CD4-positive, alpha-beta T cell treated with Interferon gamma for 1 hour (primary cell): ENCODE measurements at regions not wholly inside any gene's neighbourhood (a gene's known extent, or its start where the extent isn't known, plus 50 kb on each side); places are given as distances from the start of the nearest gene placed in this dataset.

ENCODE experiments used
- DNase-seq: peaks from one replicate; pipeline ENCODE4 v3.0.0-alpha.2; 2020

- DNase-seq = no peak
These were observed 86.8 kb downstream of the CCT6B start for GRCh38 chr17:34874478-34874877.

GRCh38 chr17:34872640-34873039 lies 88.6 kb downstream of the CCT6B start:
- DNase-seq = no peak

- DNase-seq = no peak
These were observed 91.6 kb downstream of the CCT6B start for GRCh38 chr17:34869641-34870040.

- DNase-seq = no peak
These were observed 95.5 kb downstream of the CCT6B start for GRCh38 chr17:34865716-34866115.

- DNase-seq = no peak
These were observed 98.9 kb downstream of the CCT6B start for GRCh38 chr17:34862384-34862783.

- DNase-seq = no peak
These were observed 99.4 kb downstream of the CCT6B start for GRCh38 chr17:34861864-34862263.

- DNase-seq = no peak
These were observed 101.6 kb downstream of the CCT6B start for GRCh38 chr17:34859652-34860051.

- no peak for DNase-seq
These were observed 102.4 kb downstream of the CCT6B start for GRCh38 chr17:34858591-34859565.

- no peak for DNase-seq
These were observed 107.3 kb downstream of the CCT6B start for GRCh38 chr17:34853924-34854323.

- no peak for DNase-seq
These were observed 108.6 kb downstream of the CCT6B start for GRCh38 chr17:34852614-34853013.

GRCh38 chr17:34851961-34852540 lies 109.2 kb downstream of the CCT6B start:
- DNase-seq = no peak

GRCh38 chr17:34850964-34851363 lies 110.3 kb downstream of the CCT6B start:
- DNase-seq = no peak

- DNase-seq = no peak
These were observed 111.2 kb downstream of the CCT6B start for GRCh38 chr17:34850023-34850422.

- DNase-seq = no peak
These were observed 113.3 kb downstream of the CCT6B start for GRCh38 chr17:34847938-34848337.

- no peak for DNase-seq
These were observed 116.0 kb downstream of the CCT6B start for GRCh38 chr17:34845296-34845695.

GRCh38 chr17:34843682-34844081 lies 117.6 kb downstream of the CCT6B start:
- DNase-seq = no peak

- DNase-seq = no peak
These were observed 119.0 kb downstream of the CCT6B start for GRCh38 chr17:34842235-34842634.

GRCh38 chr17:34841467-34841866 lies 119.8 kb downstream of the CCT6B start:
- DNase-seq = no peak

- DNase-seq = peak; percentile 5
These were observed 120.5 kb downstream of the CCT6B start for GRCh38 chr17:34840750-34841149.

- DNase-seq = no peak
These were observed 123.3 kb downstream of the CCT6B start for GRCh38 chr17:34837876-34838478.

GRCh38 chr17:34832376-34832775 lies 128.9 kb downstream of the CCT6B start:
- DNase-seq = no peak

- DNase-seq = no peak
These were observed 134.3 kb downstream of the CCT6B start for GRCh38 chr17:34827008-34827407.

GRCh38 chr17:34826332-34826731 lies 134.9 kb downstream of the CCT6B start:
- DNase-seq = no peak

GRCh38 chr17:34825884-34826283 lies 135.4 kb downstream of the CCT6B start:
- DNase-seq = no peak
